IPS DF 6.9 (cell line): ENCODE measurements at regions not wholly inside any gene's neighbourhood (a gene's known extent, or its start where the extent isn't known, plus 50 kb on each side); places are given as distances from the start of the nearest gene placed in this dataset.

Experiments
- DNase-seq: peaks from one replicate; pipeline ENCODE4 v3.0.0-alpha.2; 2013; ENCODE audit warnings: low read depth, low spot score
- H3K27ac ChIP-seq: one replicate; pipeline ENCODE4 v1.5.1; 2013; ENCODE audit warnings: low read length, control low read depth
- H3K27me3 ChIP-seq: 2 replicates; pipeline ENCODE4 v1.6.1; 2013; ENCODE audit warnings: mild to moderate bottlenecking, low read length; ENCODE audit not compliant: control insufficient read depth, insufficient read depth
- H3K36me3 ChIP-seq: 2 replicates; pipeline ENCODE4 v1.6.1; 2013; ENCODE audit warnings: low read length; ENCODE audit not compliant: control insufficient read depth, insufficient read depth
- H3K4me1 ChIP-seq: 2 replicates; pipeline ENCODE4 v1.6.1; 2013; ENCODE audit warnings: low read length; ENCODE audit not compliant: control insufficient read depth, insufficient read depth
- H3K4me3 ChIP-seq: 2 replicates; pipeline ENCODE4 v1.5.1; 2013; ENCODE audit warnings: mild to moderate bottlenecking, low read length
- H3K9me3 ChIP-seq: 2 replicates; pipeline ENCODE4 v1.6.1; 2013; ENCODE audit warnings: low read length, inconsistent platforms; ENCODE audit not compliant: control insufficient read depth, insufficient read depth
- WGBS: extraction: QIAGEN DNeasy Blood & Tissue Kit; methylation state at CpG from one replicate; pipeline ENCODE4 v1.1.7; 2013; ENCODE audit warnings: mixed read lengths, missing lambda C conversion rate; ENCODE audit not compliant: insufficient read length, insufficient coverage; 5-methylcytosine and 5-hydroxymethylcytosine counted together

DNA sequence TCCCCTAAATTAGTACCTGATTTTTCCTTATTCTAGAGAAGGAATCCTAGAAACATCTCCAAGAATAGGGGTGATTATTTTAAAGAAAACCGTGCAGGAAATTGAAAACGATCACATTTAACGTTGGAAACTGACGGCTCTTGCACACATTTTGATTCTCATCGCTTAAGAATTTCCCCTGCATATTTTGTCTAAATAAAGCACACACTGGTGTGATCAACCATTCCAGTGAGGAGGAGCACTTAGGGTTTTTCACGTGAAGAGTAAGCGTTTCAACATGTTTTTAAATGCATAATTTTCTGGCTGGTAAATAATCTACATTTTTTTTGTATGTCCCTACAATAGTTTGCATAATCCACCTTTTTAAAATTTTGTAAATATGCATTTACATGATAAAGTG is 229.7 kb upstream of the PFKP start:
- Histone ChIP-seq H3K36me3 (no peaks in the 10 kb centered on the region), H3K4me1 (no peaks in the 10 kb centered on the region), H3K4me3 (no peak overlapping the region), H3K9me3 (no peaks in the 10 kb centered on the region), H3K27me3 (no peaks in the 10 kb centered on the region), H3K27ac (no peak overlapping the region)
- no CpG with 5 or more reads among the region's 7 CpGs for WGBS
- no peak for DNase-seq

DNA sequence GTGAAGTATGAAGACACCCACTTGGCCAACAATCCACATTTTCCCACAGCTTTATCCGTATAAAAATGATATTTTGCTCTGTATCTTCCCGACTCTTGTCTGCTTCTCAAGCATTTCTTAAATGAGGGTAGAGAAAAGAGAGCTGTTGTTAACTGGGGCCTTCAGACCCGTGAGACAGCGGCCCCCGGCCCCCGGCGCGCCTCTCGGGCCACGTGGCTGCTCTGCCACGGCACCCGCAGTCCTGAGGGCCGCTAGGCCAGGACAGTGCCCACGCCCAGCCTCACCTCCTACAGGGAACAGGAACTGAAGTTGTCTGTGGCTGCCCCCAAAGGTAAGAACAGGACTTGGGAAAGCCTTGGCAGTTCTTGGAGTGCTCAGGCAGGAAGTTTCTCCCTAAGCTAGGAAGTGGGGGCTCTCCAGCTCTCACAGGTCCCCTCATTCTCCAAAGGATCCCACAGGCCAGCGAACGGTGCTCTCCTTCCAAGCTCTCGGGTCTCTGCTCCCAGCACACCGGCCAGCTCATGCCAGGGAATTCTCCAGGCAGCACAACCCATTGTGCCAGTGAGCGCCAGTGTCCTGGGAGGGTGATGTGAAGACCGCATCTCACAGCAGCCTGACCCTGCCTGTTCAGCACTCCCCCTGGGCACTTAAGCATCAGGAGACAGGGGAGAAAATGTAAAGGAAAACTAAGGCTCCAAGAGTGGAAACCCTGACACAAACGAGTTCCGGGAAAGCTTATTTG is 230.3 kb upstream of the PFKP start:
- H3K9me3 ChIP-seq, result no peaks in the 10 kb centered on the region
- no peak overlapping the region for H3K27ac ChIP-seq
- no peaks in the 10 kb centered on the region for H3K36me3 ChIP-seq
- no peak for DNase-seq
- H3K4me1 ChIP-seq, result no peaks in the 10 kb centered on the region
- H3K27me3 ChIP-seq, result no peaks in the 10 kb centered on the region
- no CpG with 5 or more reads among the region's 22 CpGs for WGBS
- no peak overlapping the region for H3K4me3 ChIP-seq

DNA sequence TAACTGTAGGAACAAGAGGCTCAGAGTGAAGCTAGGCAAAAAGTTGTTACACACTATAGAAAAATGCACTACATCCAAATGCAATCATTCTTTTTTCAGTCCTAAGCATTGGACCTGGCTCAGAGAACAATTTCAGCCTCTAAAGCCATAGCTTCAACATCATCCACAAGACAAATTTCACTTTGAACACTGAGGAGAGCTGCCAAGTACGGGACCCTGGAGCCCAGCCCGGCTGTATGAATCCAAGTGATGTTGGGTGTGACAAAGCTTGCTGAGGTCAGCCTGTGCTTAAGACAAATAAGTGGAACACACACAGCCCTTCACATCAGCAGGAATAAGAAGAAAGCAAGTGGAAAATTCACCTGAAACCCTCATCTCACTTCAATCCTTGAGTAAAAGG is 233.1 kb upstream of the PFKP start:
- DNase-seq, result no peak
- Histone ChIP-seq H3K4me1 (no peaks in the 10 kb centered on the region), H3K27me3 (no peaks in the 10 kb centered on the region), H3K9me3 (no peaks in the 10 kb centered on the region), H3K27ac (no peak overlapping the region), H3K4me3 (no peak overlapping the region), H3K36me3 (no peaks in the 10 kb centered on the region)
- WGBS, result no CpG with 5 or more reads among the region's 2 CpGs

DNA sequence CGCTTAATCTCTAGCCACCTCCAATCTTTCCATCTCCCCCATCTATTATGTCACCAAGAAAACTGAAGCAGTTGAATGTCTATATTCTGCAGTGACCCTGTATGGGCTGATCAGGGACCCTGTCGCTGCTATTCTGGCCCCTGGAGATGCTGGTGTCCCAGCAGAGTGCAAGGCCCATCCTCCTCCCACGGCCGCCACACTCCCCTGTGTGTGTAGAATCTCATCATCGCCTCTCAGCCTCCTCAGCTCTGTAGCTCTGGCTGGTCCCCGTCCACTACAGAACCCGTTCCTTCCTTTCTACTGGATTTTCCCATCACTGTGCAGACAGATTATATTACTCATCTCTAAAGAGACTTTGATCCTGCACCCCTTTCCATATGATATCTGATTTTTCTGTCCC is 235.8 kb upstream of the PFKP start:
- Histone ChIP-seq H3K9me3 (no peaks in the 10 kb centered on the region), H3K36me3 (no peaks in the 10 kb centered on the region), H3K27ac (no peak overlapping the region), H3K4me3 (no peak overlapping the region), H3K4me1 (no peaks in the 10 kb centered on the region), H3K27me3 (no peaks in the 10 kb centered on the region)
- no CpG with 5 or more reads among the region's 7 CpGs for WGBS
- no peak for DNase-seq

DNA sequence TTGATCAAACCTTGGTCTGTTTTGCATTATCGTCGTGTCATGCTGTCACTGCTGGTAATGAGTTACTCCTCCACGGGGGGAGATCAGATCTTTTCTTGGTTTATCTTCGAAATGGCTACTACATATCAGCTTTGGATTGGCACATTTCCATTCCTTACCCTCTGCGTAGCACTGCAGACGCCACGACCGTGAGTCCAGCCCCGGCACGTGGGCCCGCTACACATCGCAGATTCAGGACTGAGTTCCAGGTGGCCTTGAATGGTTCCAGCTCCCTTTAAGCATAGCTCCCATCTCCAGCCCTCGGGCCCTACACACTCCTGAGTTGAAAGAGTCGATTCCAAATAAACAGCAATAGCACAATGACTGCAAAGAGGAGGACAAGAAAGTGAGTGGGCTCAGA is 238.6 kb upstream of the PFKP start:
- Histone ChIP-seq H3K9me3 (no peaks in the 10 kb centered on the region), H3K27me3 (no peaks in the 10 kb centered on the region), H3K4me3 (no peak overlapping the region), H3K4me1 (no peaks in the 10 kb centered on the region), H3K36me3 (no peaks in the 10 kb centered on the region), H3K27ac (no peak overlapping the region)
- no peak for DNase-seq
- no CpG with 5 or more reads among the region's 14 CpGs for WGBS

DNA sequence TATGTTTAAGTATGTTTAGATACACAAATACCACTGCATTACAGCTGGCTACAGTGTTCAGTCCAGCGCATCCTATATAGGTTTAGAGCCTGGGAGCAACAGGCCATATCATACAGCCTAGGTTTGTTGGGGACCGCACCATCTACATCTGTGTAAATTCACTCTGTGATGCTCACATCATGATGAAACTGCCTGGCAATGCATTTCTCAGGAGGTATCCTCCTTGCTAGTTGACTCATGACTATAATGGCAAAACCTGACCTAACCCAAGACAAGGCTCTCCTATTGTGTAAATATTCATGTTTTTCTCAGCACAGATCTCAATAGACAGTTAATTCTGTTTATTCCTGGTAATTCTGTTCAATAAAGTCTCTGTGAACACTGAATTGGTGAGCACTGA is 240.7 kb upstream of the PFKP start:
- H3K27me3 ChIP-seq, result no peaks in the 10 kb centered on the region
- DNase-seq, result no peak
- no peak overlapping the region for H3K4me3 ChIP-seq
- H3K36me3 ChIP-seq, result no peaks in the 10 kb centered on the region
- H3K4me1 ChIP-seq, result no peaks in the 10 kb centered on the region
- no CpG with 5 or more reads among the region's 2 CpGs for WGBS
- no peaks in the 10 kb centered on the region for H3K9me3 ChIP-seq
- H3K27ac ChIP-seq, result no peak overlapping the region

DNA sequence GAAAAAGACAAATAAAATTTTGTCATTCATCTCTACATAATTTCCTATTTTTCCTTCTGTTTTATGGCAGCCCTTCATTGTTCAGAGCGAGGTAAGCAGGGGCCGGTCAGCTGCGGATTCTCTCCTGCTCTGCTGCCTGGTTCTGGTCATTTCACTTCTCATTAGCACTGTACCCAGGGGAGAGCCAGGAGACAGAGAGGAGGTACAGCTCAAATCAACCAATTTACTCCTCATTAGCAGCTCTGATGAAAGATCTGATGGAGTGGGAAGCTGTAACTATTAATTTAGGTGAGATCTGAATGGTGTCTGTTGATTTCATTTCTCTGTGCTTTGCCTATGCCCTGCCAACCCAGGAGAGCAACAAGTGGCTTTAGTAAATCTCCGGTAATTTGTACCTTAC is 241.5 kb upstream of the PFKP start:
- no peak for DNase-seq
- no CpG with 5 or more reads among the region's 4 CpGs for WGBS
- H3K27ac ChIP-seq, result no peak overlapping the region
- no peaks in the 10 kb centered on the region for H3K36me3 ChIP-seq
- no peaks in the 10 kb centered on the region for H3K9me3 ChIP-seq
- no peaks in the 10 kb centered on the region for H3K4me1 ChIP-seq
- no peaks in the 10 kb centered on the region for H3K27me3 ChIP-seq
- H3K4me3 ChIP-seq, result no peak overlapping the region

DNA sequence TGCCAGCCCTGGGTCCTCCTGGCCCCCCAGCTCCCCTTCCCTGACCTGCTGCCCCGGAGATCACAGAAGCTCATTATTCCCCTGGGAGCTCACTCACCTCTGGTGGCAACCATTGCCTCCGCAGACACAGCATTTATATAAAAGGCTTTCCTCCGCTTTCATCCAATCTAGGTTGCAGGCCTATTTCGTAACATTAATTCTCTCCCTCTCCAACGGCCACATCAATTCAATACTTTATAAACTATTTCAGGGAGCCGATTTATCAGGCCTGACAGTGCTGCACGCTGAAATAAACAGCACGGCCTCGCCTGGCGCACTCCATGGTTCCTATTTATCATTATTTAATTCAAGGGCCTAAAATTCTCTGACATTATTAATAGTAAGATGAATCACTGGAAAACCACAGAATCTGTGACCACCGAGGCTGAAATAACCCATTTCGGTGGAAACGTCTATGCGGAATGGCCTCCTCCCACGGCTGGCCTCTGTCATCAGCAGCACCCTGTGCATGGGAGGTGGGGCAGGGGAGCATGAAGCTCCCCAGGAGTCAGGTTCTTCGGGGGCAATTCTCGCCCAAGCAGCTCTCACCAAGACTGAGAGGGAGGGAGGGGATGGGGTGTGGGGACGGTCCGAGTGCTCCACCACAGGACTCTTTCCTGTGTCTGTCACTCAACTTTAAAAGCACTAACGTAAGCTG is 249.3 kb upstream of the PFKP start:
- WGBS, result no CpG with 5 or more reads among the region's 20 CpGs
- no peak for DNase-seq
- Histone ChIP-seq H3K27me3 (no peaks in the 10 kb centered on the region), H3K36me3 (no peaks in the 10 kb centered on the region), H3K27ac (no peak overlapping the region), H3K9me3 (no peaks in the 10 kb centered on the region), H3K4me3 (no peak overlapping the region), H3K4me1 (no peaks in the 10 kb centered on the region)

DNA sequence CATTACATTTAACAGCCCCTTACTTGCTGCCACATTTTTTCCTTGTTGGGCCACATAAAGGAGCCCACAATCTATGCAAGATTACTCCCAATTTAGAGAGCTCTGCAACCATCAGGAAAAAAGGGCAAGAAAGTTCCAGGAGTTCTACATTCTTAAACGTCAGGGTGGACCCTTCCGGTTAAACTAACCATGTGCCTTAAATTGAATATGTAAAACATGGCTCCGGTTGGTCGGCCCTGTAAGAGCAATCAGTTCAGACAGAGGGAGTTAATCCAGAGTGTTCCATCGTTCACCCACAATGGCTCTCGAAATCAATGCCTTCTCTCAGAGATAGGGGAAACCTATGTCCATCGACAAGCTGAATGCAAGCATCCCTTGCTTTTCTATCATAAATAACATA is 253.7 kb upstream of the PFKP start:
- H3K4me3 ChIP-seq, result no peak overlapping the region

DNA sequence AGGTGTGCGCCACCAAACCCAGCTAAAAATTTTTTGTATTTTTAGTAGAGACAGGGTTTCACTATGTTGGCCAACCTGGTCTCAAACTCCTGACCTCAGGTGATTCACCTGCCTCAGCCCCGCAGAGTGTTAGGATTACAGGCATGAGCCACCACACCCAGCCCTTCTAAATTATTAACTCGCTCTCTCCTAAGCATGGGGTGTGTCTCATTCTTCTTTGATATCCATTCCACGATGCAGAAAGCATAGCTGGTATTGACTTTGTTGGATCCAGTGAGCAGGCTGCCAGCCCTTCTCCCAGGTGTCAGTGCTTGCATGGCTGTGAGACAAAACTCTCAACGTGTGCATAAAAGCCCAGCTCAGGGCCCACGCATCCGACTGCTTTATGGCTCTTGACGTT is 254.1 kb upstream of the PFKP start:
- Histone ChIP-seq H3K9me3 (no peaks in the 10 kb centered on the region), H3K4me3 (no peak overlapping the region), H3K27ac (no peak overlapping the region), H3K36me3 (no peaks in the 10 kb centered on the region), H3K27me3 (no peaks in the 10 kb centered on the region), H3K4me1 (no peaks in the 10 kb centered on the region)
- no CpG with 5 or more reads among the region's 8 CpGs for WGBS
- DNase-seq, result no peak

More for the DNA sequence above, 253.7 kb upstream of the PFKP start:
- no peaks in the 10 kb centered on the region for H3K9me3 ChIP-seq
- WGBS, result no CpG with 5 or more reads among the region's 7 CpGs
- H3K27me3 ChIP-seq, result no peaks in the 10 kb centered on the region
- no peaks in the 10 kb centered on the region for H3K4me1 ChIP-seq
- no peak overlapping the region for H3K27ac ChIP-seq
- DNase-seq, result no peak
- H3K36me3 ChIP-seq, result no peaks in the 10 kb centered on the region

DNA sequence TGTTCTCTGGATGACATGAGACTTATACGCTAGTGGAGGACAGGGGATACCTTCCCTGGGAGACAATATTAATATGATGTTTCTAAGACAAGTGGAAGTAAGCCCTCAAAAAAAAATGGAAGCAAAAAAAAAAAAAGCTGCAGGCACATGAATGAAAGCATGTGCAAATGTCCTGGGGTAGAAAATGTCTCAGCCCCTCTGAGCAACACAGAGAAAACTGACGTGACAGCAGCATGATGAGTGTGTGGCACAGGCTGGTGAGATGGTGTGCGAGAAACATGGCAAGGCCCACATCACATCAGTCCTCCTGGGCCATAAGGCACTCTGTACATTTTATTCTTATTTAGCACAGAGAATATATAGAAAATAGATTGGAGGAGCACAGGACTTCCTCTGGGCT is 254.7 kb upstream of the PFKP start:
- H3K27ac ChIP-seq, result no peak overlapping the region
- H3K9me3 ChIP-seq, result no peaks in the 10 kb centered on the region
- no peaks in the 10 kb centered on the region for H3K36me3 ChIP-seq
- WGBS, result no CpG with 5 or more reads among the region's 3 CpGs
- DNase-seq, result no peak
- H3K4me3 ChIP-seq, result no peak overlapping the region
- no peaks in the 10 kb centered on the region for H3K4me1 ChIP-seq
- no peaks in the 10 kb centered on the region for H3K27me3 ChIP-seq
